Adrenal gland (tissue), 9 donors: ENCODE measurements at regions not wholly inside any gene's neighbourhood (a gene's known extent, or its start where the extent isn't known, plus 50 kb on each side); places are given as distances from the start of the nearest gene placed in this dataset.

ENCODE experiments used
- DNase-seq, 7 donors: peaks; one replicate each; pipeline ENCODE4 v3.0.0-alpha.2; 2019 to 2020
- H3K27ac ChIP-seq, 5 donors: fragments of 200-600 bp; sonication (generic) in 4 of 5; 1 replicate in 3 of 5; 2 replicates in 2 of 5; pipeline versions ENCODE4 v1.5.1 to v1.8.0; 2016 to 2020; ENCODE audit warnings: mild to moderate bottlenecking in 1 of 5
- H3K27me3 ChIP-seq: fragments of 200-600 bp; 2 replicates; pipeline ENCODE4 v1.8.0; 2021
- H3K36me3 ChIP-seq, 2 donors: fragments of 200-600 bp; replicated peaks in 1 of 2; 1 replicate in 1 of 2; 2 replicates in 1 of 2; pipeline versions ENCODE4 v1.5.1 to v1.8.0; 2018 to 2022
- H3K4me1 ChIP-seq, 2 donors: fragments of 200-600 bp; replicated peaks in 1 of 2; 1 replicate in 1 of 2; 2 replicates in 1 of 2; pipeline versions ENCODE4 v1.5.1 to v1.8.0; 2018 to 2021
- H3K4me3 ChIP-seq, 4 donors: fragments of 200-600 bp; sonication (generic) in 3 of 4; one replicate each; pipeline ENCODE4 v1.5.1; 2016 to 2018
- H3K9me3 ChIP-seq, 3 donors: fragments of 200-600 bp; sonication (generic) in 1 of 3; replicated peaks in 1 of 3; 1 replicate in 2 of 3; 2 replicates in 1 of 3; pipeline versions ENCODE4 v1.5.1 to v1.8.0; 2016 to 2021
- POLR2A ChIP-seq, 2 donors: fragments of 450-650 bp; IDR thresholded peaks; one replicate each; pipeline ENCODE4 v1.6.1; 2017; ENCODE audit warnings: antibody characterized with exemption in 2 of 2, mild to moderate bottlenecking in 2 of 2, moderate library complexity in 1 of 2
- WGBS, 4 donors: extraction: QIAGEN DNeasy Blood & Tissue Kit in 2 of 4; methylation state at CpG; one replicate each; pipeline versions ENCODE4 v1.1.5 to v1.1.7; 2013 to 2017; 5-methylcytosine and 5-hydroxymethylcytosine counted together
- intact Hi-C, 2 donors: fragments of 100-400 bp; cut with DNase I; formaldehyde crosslinking; loops; one replicate each; pipeline versions ENCODE4 v1.14.1 to v1.15.0; 2022 to 2023
- TF ChIP-seq, protein P1 (sequence below), 6 experiments: fragments of 450-650 bp in 4 of 6; fragments of 200-600 bp in 2 of 6; sonication (generic) in 1 of 6; IDR thresholded peaks; 1 replicate in 5 of 6; 2 replicates in 1 of 6; pipeline versions ENCODE4 v1.5.1 to v1.8.0; 2016 to 2021; ENCODE audit warnings: antibody characterized with exemption in 6 of 6, mild to moderate bottlenecking in 2 of 6, moderate library complexity in 1 of 6
- donor health status: healthy with polysubstance abuse.
- donor health status: Bipolar disorder and iron deficiency.
- donor health status: DM: yes; HTN: yes; CAD: no.
- donor health status: DM: no; HTN: no; CAD: no.
- donor health status: DM: no; HTN: no; CAD: no.

DNA sequence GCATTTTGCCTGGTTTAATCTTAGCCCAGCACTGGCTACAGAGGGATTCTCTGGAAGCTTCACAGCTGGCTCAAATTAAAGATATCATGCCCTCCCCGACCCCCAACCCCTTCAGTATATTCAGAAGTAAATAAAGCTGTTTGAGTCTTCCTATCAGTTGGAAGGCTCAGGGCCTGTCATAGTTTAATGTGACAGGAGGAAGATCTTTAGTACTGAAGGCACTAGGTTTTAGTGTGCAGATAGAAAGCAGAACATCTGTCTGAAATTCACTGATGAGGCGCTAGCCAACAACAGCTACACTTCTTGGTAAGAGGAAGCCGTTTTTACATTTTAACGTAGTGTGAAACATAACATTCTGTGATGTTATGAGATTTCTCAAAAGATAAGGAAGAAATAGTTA is 969.1 kb upstream of the CDH2 start:
- Histone ChIP-seq H3K36me3 (no peaks in the 10 kb centered on the region), H3K27ac (no peak overlapping the region), H3K4me3 (no peak overlapping the region), H3K9me3 (peaks cover 0 to 4% (median 0%) of the 10 kb centered on the region in 3 donors), H3K4me1 (no peaks in the 10 kb centered on the region), H3K27me3 (no peaks in the 10 kb centered on the region)
- no peak for DNase-seq
- WGBS, 4 donors = 37 to 45% (median 42%) methylated on average over 4 of the region's 4 CpGs
- intact Hi-C loops = no loop called here
- TF ChIP-seq, protein P1, sequence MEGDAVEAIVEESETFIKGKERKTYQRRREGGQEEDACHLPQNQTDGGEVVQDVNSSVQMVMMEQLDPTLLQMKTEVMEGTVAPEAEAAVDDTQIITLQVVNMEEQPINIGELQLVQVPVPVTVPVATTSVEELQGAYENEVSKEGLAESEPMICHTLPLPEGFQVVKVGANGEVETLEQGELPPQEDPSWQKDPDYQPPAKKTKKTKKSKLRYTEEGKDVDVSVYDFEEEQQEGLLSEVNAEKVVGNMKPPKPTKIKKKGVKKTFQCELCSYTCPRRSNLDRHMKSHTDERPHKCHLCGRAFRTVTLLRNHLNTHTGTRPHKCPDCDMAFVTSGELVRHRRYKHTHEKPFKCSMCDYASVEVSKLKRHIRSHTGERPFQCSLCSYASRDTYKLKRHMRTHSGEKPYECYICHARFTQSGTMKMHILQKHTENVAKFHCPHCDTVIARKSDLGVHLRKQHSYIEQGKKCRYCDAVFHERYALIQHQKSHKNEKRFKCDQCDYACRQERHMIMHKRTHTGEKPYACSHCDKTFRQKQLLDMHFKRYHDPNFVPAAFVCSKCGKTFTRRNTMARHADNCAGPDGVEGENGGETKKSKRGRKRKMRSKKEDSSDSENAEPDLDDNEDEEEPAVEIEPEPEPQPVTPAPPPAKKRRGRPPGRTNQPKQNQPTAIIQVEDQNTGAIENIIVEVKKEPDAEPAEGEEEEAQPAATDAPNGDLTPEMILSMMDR (IDR thresholded peaks at IDR 0.05) = no peak
- TF ChIP-seq POLR2A (IDR thresholded peaks at IDR 0.05) = no peak

DNA sequence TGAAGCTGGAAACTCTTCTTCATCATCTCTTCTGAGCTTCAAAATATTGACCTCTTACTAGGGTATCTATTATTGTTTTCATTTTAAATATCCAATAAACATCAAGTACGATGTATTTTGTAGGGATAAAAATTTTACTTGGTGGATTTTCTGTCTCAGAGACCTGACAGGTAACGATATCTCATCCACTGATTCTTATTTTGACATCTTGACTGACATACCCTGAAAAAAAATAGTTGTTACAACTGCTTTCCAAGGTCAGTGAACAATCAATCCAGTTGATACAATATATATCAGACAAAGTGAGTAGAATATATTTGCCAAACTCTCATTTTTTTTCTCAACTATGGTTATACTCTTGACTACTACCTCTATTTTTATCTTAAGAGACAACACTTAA is 963.7 kb upstream of the CDH2 start:
- no peak for DNase-seq
- Histone ChIP-seq H3K9me3 (peaks cover 0 to 4% (median 0%) of the 10 kb centered on the region in 3 donors), H3K36me3 (no peaks in the 10 kb centered on the region), H3K27me3 (no peaks in the 10 kb centered on the region), H3K4me3 (no peak overlapping the region), H3K4me1 (no peaks in the 10 kb centered on the region), H3K27ac (no peak overlapping the region)
- intact Hi-C loops = no loop called here
- TF ChIP-seq, protein P1 (IDR thresholded peaks at IDR 0.05) = no peak
- TF ChIP-seq POLR2A (IDR thresholded peaks at IDR 0.05) = no peak
- 68 to 88% (median 78%) methylated on average over 2 of the region's 2 CpGs for WGBS, 4 donors

DNA sequence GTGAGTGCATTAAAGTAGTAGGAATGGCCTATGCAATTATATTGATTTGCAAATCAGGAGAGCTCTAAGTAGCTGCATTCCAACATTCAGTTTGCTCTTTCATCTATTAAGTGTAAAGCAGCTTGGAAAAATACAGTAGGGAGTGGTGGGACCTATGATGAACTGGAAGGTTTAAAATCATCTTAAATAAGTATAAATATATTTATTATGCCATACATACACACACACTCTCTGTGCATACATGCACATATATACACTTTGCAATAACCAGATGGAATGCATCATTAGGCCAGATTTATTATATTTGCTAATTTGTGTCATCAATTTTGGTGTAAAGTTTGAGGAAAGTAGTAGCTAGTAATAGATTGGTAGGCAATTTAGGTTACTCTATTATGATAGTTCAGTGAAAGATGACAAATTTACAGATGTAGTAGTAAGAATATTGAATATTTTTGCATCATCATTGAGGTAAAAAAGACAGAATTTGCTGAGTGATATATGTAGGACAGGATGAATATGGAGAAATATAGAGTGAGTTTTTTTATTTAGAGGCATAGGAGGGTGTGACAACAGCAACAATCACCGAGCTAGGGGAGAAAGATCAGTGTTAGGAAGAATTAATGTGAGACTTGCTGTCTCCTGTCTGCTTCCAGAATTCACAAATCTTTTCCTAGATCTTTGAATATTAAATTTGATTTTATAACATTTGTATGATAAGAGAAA is 961.0 kb upstream of the CDH2 start:
- 59 to 87% (median 85%) methylated on average over 1 of the region's 1 CpG for WGBS, 4 donors
- H3K27ac ChIP-seq = no peak overlapping the region
- no peak for DNase-seq
- no peaks in the 10 kb centered on the region for H3K4me1 ChIP-seq
- H3K36me3 ChIP-seq = no peaks in the 10 kb centered on the region
- no peak overlapping the region for H3K4me3 ChIP-seq
- intact Hi-C loops = no loop called here
- no peaks in the 10 kb centered on the region for H3K27me3 ChIP-seq
- no peak for TF ChIP-seq POLR2A (IDR thresholded peaks at IDR 0.05)
- TF ChIP-seq, protein P1 (IDR thresholded peaks at IDR 0.05) = no peak
- H3K9me3 ChIP-seq = peaks cover 0 to 4% (median 0%) of the 10 kb centered on the region in 3 donors

DNA sequence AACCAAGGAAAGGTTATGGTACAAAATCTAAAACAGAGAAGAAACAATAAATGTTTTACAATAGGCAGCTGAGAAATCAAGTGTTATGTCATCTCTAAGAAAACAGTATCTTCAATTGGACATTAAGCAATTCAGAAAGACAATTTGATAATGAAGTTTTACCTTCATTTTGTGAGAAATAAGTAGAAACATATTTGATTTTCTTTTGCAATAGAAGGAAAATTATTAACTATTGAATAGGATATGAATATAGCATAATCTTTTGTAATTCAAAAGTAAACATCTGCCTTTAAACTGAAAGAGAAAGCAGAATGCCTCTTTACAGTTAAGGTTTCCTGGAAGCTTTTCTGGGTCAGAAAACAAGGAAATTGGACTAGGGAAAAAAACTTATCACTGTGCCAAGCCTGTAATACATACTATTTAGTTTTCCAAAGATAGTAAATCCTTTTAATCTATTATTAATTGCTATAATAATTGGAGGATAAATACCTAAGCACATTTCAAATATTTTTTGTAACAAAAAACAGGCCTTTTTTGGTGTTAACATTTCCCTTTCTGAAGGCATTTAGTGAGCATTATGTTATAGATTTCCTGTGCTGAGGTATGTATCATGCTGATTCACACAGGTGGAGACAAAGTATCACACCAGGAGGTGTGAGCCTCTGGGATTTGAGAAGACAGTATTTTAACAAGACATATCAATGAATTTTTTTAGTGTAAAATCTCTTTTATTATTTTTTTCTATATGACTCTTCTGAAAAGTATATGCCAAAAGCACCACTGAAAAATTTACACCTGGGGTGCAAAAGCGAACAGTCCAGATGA is 947.0 kb upstream of the CDH2 start:
- Histone ChIP-seq H3K36me3 (no peaks in the 10 kb centered on the region), H3K4me3 (no peak overlapping the region), H3K27me3 (no peaks in the 10 kb centered on the region), H3K4me1 (no peaks in the 10 kb centered on the region), H3K9me3 (no peaks in the 10 kb centered on the region), H3K27ac (no peak overlapping the region)
- no peak for DNase-seq
- no peak for TF ChIP-seq POLR2A (IDR thresholded peaks at IDR 0.05)
- TF ChIP-seq, protein P1 (IDR thresholded peaks at IDR 0.05) = no peak
- intact Hi-C loops = no loop called here
- 70 to 87% (median 79%) methylated on average over 1 of the region's 1 CpG for WGBS, 4 donors
